ENCODE measurements at regions not wholly inside any gene's neighbourhood (a gene's known extent, or its start where the extent isn't known, plus 50 kb on each side); places are given as distances from the start of the nearest gene placed in this dataset.

DNA sequence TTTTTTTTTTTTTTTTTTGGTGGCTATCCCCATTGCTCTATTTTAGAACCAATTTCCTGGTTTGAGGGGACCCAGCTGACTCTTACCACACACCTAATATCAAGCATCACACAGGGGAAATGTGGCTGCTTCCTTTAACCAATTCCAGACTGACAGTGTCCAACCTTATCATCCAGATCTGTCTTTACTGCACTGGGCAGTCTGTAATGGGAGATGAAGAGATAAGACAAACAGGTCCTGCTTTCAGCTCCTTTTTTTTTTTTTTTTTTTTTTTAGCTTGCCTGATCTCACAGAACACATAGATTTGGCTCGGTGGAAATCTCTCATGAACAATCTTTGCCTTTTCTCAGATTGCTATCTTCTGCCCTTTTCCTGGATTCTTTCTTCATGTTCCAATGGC, 198.8 kb upstream of the TYRP1 start:
- TF ChIP-seq CTCF (IDR thresholded peaks at IDR 0.05): no peak

- TF ChIP-seq CTCF (IDR thresholded peaks at IDR 0.05): no peak
Observed at GRCh38 chr9:12497790-12498189, 195.4 kb upstream of the TYRP1 start.

GRCh38 chr9:12502520-12502919, 190.7 kb upstream of the TYRP1 start:
- no peak for TF ChIP-seq CTCF (IDR thresholded peaks at IDR 0.05)

GRCh38 chr9:12503606-12504122, 189.5 kb upstream of the TYRP1 start:
- no peak for TF ChIP-seq CTCF (IDR thresholded peaks at IDR 0.05)

GRCh38 chr9:12510551-12510950, 182.6 kb upstream of the TYRP1 start:
- TF ChIP-seq CTCF (IDR thresholded peaks at IDR 0.05): no peak

DNA sequence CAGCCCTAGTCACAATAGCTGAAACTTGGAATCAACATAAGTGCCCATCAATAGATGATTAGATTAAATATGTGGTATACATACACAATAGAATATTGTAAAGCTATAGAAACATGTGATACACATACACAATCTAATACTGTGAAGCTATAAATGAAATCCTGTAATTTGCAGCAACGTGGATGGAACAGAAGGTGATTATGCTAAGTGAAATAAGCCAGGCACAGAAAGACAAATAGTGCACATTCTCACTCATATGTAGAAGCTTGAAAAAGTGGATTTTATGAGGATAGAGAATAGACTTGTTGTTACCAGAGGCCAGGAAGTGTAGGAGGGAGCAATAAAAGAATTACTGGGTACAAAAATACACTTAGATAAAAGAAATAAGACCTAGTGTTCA, 181.5 kb upstream of the TYRP1 start:
- no peak for TF ChIP-seq CTCF (IDR thresholded peaks at IDR 0.05)

GRCh38 chr9:12516031-12516430, 177.2 kb upstream of the TYRP1 start:
- TF ChIP-seq CTCF (IDR thresholded peaks at IDR 0.05): no peak

- no peak for TF ChIP-seq CTCF (IDR thresholded peaks at IDR 0.05)
Observed at GRCh38 chr9:12516573-12516972, 176.6 kb upstream of the TYRP1 start.
